ENCODE measurements at regions not wholly inside any gene's neighbourhood (a gene's known extent, or its start where the extent isn't known, plus 50 kb on each side); places are given as distances from the start of the nearest gene placed in this dataset.

GRCh38 chr11:69211540-69211919, 55.8 kb downstream of the SMIM38 start:
- no peak for TF ChIP-seq CTCF (IDR thresholded peaks at IDR 0.05; ENCODE audit: low read depth, low read length, poor library complexity, severe bottlenecking)
- TF ChIP-seq EZH2phosphoT487 (IDR thresholded peaks at IDR 0.05; ENCODE audit: borderline replicate concordance, low read length): no peak
